Stimulated activated CD8-positive, alpha-beta memory T cell treated with anti-CD3 and anti-CD28 coated beads, Interleukin-4, amount 100 ng/mL, for 24 hours (primary cell): ENCODE measurements at regions not wholly inside any gene's neighbourhood (a gene's known extent, or its start where the extent isn't known, plus 50 kb on each side); places are given as distances from the start of the nearest gene placed in this dataset.

Experiments
- DNase-seq: peaks from one replicate; pipeline ENCODE4 v3.0.0-alpha.2; 2020; ENCODE audit warnings: low read depth

GRCh38 chr20:50344232-50345071 is 153.8 kb downstream of the CEBPB start:
- DNase-seq = no peak

- DNase-seq = no peak
These were observed 155.2 kb downstream of the CEBPB start for GRCh38 chr20:50345712-50346373.

- DNase-seq = no peak
These were observed 156.0 kb downstream of the CEBPB start for GRCh38 chr20:50346374-50347283.

- no peak for DNase-seq
These were observed 156.8 kb downstream of the CEBPB start for GRCh38 chr20:50347284-50348063.

GRCh38 chr20:50348096-50348495 is 157.5 kb downstream of the CEBPB start:
- no peak for DNase-seq

- DNase-seq = no peak
These were observed 159.5 kb upstream of the PTPN1 start for GRCh38 chr20:50350510-50351249.

GRCh38 chr20:50351541-50351940 is 158.6 kb upstream of the PTPN1 start:
- DNase-seq = no peak

- DNase-seq = no peak
These were observed 156.8 kb upstream of the PTPN1 start for GRCh38 chr20:50353289-50353961.

- DNase-seq = no peak
These were observed 155.2 kb upstream of the PTPN1 start for GRCh38 chr20:50354721-50355589.

- no peak for DNase-seq
These were observed 154.3 kb upstream of the PTPN1 start for GRCh38 chr20:50355590-50356524.

GRCh38 chr20:50356525-50356885 is 153.7 kb upstream of the PTPN1 start:
- DNase-seq = no peak

GRCh38 chr20:50356962-50357782 is 153.0 kb upstream of the PTPN1 start:
- no peak for DNase-seq

- no peak for DNase-seq
These were observed 152.4 kb upstream of the PTPN1 start for GRCh38 chr20:50357783-50358161.

GRCh38 chr20:50358166-50358565 is 152.0 kb upstream of the PTPN1 start:
- DNase-seq = no peak

- no peak for DNase-seq
These were observed 151.2 kb upstream of the PTPN1 start for GRCh38 chr20:50358971-50359370.

- DNase-seq = no peak
These were observed 150.5 kb upstream of the PTPN1 start for GRCh38 chr20:50359607-50360217.

- no peak for DNase-seq
These were observed 149.9 kb upstream of the PTPN1 start for GRCh38 chr20:50360218-50360672.
